Activated CD4-positive, alpha-beta T cell treated with anti-CD3 and anti-CD28 coated beads for 24 hours (primary cell): ENCODE measurements at regions not wholly inside any gene's neighbourhood (a gene's known extent, or its start where the extent isn't known, plus 50 kb on each side); places are given as distances from the start of the nearest gene placed in this dataset.
A peak's percentile ranks its signal among the peaks of the same experiment; 100 is the strongest.
"Not testable (repeated sequence)": the region's sequence is repeated elsewhere in the genome, so short reads cannot be mapped to it uniquely, and the experiment has no call there.

Experiments used
- DNase-seq, 2 donors: peaks; one replicate each; pipeline ENCODE4 v3.0.0-alpha.2; 2020; ENCODE audit warnings: low read depth in 2 of 2

DNA sequence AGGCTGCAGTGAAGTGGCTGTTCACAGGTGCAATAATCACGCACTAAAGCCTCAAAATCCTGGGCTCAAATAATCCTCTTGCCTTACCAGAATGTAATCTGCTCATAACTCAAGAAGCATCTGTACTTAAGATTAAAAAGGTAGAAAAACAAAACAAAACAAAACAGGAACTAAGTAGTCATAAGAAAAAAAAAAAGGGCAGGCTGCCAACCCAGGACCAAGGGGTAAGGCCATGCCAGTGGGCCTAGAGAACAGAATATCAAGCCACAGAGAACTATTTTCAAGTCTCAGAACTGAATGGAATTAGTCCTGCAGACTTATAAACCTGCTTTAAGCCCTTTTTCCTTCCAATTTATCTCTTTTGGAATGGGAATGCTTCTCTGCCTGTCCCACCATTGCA lies 64.8 kb upstream of the TBC1D3K start:
- DNase-seq, result no peak

DNA sequence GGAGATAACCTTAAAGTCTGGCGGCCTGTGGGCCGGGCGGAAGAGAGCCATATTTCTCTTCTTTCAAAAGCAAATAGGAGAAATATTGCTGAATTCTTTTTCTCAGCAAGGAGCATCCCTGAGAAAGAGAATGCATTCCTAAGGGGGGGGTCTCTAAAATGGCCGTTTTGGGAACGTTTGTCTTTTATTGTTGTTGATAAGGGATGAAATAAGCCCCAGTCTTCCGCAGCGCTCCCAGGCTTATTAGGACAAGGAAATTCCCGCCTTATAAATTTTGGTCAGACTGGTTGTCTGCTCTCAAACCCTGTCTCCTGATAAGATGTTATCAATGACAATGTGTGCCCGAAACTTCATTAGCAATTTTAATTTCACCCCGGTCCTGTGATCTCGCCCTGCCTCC lies 65.8 kb upstream of the TBC1D3K start:
- not testable (repeated sequence) for DNase-seq

DNA sequence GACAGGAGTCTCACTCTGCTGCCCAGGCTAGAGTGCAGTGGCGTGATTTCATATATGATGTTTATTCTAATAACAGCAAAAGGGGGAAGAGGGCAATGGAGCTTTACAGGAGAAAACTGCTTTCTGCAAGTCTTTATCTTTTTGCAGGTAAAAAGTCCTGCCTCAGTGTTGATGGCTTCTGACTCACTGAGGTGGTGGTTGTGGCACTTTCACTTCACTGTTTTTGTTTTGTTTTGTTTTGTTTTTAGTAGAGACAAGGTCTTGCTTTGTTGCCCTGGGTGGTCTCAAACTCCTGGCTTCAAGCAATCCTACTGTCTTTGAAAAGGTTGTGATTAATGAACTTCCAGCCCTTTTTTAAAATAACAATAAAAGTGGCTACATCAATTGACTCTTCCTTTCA lies 68.0 kb upstream of the TBC1D3K start:
- no peak for DNase-seq

DNA sequence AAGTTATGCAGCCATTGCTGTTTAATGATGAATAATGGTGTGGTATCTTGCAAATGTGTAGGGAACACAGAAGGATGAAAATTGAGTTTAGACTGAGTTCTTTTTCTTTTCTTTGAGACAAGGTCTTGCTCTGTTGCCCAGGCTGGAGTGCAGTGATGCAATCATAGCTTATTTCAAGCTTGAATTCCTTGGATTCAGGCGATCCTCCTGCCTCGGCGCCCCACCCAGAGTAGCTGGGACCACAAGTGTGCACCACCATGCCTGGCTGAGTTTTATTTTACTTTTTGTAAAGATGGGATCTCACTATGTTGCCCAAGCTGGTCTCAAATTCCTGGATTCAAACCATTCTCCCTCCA lies 74.6 kb upstream of the TBC1D3K start:
- DNase-seq, result no peak

DNA sequence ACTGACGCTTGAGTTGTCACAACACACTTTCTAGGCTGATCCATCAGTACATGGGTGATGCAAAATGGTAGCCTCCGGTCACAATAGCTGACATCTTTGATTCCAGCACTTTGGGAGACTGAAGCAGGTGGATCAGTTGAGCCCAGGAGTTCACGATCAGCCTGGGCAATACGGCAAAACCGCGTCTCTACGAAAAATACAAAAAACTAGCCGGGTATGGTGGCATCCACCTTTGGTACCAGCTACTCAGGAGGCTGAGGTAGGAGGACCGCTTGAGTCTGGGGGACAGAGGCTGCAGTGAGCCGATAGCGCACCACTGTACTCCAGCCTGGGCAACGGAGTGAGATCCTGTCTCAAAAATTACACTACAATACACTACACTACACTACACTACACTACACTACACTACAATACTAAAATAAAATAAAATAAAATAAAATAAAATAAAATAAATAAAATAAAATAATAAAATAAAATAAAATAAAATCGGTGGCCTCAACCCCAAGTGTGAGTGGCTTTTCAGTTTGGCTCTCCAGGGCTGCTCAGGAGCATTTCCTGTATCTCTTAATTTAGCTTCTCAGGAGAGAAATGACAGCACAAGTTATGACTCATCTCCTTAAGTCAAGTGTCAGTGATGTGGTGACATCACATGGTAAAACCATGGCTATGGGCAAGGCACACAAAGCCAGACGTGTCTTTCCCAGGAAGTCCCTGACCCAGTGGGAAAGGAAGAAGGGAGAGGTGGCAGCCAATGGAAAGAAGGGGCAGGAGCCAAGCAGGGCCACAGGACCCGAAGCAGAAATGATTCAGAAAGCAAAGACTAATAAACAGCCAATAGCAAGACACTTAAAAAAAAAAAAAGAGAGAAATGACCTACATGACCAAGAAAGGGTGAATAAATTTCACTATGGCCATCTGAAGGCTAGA lies 75.3 kb upstream of the TBC1D3K start:
- no peak for DNase-seq

DNA sequence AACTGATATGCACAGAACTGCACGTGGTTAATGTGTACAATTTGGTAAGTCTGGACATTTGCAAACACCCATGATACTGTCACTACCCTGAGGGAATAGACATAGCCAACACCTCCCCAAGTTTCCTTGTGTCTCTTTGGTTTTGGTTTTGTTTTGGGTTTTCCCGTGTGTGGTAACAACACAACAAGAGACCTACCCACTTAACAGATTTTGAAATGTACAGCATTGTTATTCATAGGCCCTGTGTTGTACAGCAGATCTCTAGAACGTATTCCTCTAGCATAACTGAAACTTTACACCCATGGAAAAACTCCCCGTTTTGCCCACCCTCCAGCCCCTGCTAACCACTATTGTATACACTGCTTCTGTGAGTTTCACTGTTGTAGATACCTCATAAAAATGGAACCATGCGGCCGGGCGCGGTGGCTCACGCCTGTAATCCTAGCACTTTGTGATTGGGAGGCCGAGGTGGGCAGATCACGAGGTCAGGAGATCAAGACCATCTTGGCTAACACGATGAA lies 76.3 kb upstream of the TBC1D3K start:
- DNase-seq, result no peak

DNA sequence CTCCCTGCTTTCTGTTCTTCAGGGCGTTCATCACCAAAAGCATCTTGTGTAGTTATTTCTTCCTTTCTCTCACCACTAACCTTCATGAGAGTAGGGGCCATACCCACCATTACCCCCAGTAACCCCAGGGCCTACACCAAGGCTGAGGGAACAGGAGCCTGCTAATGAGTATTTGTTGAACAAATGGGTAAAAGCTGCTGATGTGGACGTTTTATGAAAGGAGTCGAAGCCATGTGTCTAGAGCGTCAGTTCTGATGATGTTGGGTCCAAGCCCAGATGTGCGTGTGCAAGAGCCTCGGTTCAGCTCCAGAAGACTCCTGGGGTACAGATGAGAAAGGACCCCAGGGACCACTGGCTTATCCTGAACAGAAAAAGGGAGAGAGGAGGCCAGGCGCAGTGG lies 77.1 kb upstream of the TBC1D3K start:
- DNase-seq, result no peak

DNA sequence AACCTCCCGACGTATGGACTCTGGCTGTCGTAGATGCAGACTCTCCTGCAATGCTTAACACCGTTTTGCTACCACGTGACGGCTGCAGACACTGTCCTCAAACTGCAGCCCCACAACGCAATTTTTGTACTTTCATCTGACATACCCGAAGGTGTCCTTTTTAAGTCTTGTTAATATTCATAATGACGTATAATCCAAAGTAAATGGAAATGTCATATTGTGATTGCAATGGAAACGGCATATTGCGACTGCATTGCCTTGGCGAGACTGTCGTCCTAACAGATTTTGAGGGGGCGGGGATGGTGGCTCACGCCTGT lies 79.3 kb upstream of the TBC1D3K start:
- DNase-seq, result no peak

DNA sequence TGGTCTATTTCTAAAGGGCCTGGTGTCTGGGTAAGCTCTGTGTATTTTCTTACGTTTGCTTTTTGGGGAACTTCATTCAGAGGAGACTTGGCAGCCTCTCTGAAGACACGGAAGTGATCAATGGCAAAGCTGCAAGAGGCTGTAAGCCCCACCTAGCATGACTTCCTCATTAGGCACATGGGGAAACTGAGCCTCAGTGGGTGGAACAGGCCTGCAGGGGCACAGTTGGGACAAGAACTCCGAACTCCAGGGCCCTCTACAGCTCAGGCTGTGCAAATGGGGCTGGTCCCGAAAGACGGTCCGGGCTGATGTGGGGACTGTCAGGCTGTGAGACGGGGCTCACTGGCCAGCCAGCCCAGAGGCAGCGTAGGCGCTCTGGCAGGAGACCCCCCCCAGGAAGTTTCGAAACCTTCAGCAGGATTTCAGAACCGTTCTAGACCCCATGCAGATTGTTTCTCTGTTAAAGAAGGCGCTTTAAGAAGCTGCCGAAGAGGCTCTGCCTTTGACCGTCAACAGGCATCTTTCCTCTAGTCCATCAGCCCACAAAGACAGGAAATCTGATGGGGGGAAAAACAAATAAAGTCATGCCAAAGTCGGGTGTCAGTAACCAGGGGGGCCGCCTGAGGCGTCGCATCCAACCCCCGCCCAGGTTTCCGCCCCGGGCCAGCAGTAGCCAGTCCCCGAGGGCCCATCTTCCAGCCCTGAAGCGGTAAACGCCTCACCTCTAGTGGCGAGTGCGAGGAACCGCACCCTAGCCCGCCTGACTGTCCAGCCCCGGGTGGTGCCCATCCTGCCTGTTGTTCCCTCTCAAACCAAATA lies 79.8 kb upstream of the TBC1D3K start:
- peak; percentile 35 to 55 for DNase-seq

DNA sequence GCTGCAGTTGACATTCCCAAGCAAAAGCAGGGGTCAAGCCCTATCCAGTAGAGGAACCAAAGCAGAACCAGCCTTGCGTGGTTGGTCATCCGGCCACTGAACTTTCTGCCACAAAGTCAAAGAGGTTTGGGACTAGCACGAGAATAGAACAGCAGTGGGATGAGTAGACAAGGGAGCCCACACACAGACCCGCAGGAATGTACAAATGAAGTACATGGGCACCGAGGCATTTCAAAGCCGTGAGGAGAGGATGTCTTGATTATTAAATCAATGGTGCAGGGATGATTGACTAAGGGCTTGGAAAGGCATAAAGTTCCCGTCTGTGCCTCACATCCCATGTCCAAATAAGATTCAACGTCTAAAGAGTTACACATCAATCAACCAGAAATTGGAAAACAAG lies 81.8 kb upstream of the TBC1D3K start:
- no peak for DNase-seq

DNA sequence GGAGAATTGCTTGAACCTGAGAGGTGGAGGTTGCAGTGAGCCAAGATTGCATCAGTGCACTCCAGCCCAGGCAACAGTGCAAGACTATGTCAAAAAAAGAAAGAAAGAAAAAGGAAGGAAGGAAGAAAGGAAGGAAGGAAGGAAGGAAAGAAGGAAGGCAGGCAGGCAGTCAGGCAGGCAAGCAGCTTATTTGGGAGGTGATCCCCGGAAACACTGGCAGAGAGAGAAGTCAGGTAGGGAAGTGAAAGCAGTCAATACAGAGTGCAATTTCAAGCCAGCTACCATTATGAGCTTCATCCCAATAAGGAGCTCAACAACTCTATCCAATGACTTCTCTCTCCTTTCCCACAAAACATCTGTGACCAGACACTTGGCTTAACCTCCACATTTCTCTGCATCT lies 83.0 kb upstream of the TBC1D3K start:
- no peak for DNase-seq

DNA sequence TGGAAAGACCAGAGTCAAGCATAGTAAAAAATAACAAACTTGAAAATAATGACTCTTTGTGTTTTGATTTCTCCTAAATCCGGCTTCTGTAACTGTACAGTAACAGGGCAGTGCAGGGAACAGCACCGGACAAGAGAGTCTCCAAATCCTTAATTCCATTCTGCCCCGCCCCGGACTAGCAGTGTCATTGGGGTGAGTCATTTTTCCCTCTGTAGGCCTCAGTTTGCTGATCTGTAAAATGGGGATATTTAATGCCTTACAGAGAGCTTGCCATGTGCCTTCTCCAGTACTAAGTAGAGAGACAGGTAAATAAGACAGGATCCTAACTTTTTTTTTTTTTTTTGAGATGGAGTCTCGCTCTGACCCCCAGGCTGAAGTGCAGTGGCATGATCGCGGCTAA lies 83.6 kb upstream of the TBC1D3K start:
- no peak for DNase-seq

DNA sequence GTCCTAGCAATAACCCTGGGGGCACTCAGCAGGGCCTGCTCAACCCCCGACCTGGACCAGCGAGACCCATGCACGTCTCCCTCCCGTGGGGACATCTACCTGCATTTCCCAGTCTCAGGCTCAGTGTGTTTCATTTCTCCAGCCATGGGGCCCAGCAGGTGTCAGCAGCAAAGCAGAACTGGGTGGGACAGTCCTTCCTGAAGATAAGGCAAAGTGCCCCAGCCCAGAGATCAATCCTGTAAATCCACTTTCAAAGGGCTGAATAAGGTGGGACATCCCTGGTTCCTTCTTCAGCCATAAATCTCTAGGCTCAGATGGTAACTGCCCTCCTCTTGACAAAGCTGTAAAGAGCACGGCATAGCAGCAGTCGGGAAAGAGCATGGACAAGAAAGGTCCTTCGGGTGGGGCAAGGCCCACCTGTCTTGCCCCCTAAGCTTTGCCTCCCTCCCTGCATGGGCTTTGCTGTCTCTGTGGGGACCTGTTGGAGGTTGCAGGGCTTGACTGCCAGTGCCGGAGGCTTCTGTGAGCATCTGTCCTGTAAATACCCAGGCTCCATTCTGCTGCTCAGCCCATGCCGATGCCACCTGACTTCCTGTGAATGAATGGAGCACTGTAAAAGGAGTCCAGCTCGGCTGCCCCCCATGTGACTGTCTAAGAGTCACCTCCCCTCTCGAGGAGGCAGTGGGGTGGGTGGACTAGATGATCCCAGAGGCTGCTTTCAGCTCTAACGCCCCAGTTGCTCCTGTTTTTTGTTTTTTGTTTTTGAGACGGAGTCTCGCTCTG lies 84.8 kb upstream of the TBC1D3K start:
- DNase-seq, result no peak

DNA sequence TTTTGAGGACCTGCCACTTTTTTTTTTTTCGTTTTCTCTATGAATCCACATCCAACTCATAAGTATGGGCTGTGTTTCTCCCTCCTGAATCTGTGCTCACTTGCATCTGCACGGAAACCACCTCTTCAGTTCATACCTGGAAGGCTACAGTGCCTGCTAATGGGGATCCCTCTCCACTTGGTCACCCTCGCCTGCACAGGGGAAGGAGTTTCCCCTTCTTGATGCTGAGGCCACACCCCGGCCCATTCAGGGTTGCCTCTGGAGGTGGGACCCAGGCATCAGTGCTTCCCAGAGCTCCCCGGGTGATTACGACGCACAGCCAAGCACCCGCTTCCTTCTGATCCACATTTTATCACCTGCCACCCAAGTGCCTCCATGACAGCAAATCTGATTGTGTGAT lies 85.9 kb upstream of the TBC1D3K start:
- no peak for DNase-seq

DNA sequence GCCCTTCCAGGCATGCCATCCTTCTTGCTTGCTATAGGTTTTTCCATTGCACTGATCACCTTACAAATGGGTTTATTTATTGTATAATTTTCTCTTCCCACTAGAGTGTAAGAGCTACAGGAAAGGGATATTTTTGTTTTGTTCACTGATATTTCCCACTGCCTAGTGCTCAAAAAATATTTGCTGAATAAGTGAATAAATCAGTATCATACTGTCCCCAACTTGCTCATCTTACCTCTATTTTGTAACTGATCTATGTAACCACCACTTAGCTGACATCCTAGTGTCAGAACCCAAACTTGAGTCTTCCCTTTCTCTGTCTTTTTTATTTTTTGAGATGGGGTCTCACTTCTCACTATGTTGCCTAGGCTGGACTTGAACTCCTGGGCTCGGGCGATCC lies 87.6 kb upstream of the TBC1D3K start:
- no peak for DNase-seq

DNA sequence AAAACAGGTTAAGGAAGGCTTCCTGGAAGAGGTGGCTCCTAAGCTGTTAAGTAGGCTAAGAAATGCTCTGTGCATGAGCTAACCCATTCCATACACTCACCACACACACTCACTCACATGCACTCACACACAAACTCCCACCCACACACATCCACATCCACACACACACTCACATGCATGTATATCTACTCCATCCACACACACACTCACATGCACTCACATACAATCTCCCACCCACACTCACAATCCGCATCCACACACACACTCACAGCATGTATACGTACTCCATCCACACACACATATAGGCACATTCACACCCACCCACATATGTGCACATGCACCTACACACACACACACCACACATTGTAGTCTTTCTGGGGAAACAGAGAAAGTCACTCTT lies 89.3 kb upstream of the HNF1B start:
- DNase-seq, result no peak

DNA sequence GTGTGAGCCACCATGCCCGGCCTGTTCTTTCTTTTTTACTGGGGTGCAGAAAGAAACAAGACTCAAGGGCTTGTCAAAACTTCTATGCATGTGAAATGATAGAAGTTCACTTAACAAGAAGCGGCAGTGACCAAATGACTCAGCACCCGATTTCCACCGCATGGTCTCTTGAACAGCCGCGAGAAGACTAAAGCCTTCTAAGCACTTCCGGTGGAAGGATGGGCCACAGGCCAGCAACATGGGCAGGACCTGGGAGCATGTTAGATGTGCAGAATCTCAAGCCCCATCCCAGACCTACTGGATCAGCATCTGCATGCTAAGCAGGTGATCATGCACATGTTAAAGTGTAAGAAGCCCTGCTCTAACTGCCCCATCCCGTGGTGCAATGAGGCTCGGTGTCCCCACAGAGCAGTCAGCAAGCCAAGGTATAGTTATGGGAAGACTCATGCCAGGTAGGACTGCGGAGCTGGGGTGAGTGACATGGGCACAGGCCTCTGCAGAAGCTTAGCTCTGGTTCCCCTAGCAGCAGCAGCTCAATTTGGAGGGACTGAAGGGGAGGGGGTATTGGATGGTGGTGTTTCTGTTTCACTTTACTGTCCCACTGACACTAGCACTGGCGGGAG lies 88.5 kb upstream of the HNF1B start:
- DNase-seq, result no peak

DNA sequence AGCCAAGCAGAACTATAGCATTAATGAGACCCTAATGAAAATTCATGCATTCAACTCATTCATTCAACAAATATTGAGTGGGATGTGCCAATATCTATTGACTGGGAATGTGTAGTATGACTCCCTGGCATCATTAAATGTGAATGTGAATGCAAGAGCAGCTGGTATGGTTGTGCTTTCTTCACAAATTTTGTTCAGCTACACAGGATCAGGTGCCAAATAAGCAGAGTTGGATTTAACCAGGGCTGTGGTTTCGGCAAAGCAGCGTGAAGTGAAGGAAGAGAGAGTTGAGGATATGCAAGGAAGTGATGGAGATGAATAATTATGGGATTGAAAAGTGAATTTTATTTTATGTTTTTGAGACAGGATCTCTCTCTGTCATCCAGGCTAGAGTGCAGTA lies 87.1 kb upstream of the HNF1B start:
- no peak for DNase-seq

DNA sequence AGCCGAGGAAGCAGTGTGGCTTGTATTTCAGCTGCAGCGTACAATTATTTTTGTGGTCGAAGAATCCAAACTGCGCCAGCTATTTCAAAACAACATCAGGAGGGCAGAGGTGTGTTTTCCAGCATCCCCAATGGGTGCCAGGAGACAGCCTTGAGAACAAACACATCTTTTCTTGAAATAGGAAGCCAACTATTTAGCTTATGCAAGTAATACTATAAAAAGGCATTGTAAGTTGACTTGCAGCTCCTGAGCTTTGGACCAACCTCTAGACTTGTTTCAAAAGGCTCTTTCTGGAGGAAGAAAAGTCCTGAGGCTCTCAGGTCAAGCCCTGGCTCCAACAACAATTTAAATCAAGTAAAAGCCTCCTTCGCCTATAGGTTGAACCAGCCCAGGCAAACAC lies 86.6 kb upstream of the HNF1B start:
- no peak for DNase-seq

DNA sequence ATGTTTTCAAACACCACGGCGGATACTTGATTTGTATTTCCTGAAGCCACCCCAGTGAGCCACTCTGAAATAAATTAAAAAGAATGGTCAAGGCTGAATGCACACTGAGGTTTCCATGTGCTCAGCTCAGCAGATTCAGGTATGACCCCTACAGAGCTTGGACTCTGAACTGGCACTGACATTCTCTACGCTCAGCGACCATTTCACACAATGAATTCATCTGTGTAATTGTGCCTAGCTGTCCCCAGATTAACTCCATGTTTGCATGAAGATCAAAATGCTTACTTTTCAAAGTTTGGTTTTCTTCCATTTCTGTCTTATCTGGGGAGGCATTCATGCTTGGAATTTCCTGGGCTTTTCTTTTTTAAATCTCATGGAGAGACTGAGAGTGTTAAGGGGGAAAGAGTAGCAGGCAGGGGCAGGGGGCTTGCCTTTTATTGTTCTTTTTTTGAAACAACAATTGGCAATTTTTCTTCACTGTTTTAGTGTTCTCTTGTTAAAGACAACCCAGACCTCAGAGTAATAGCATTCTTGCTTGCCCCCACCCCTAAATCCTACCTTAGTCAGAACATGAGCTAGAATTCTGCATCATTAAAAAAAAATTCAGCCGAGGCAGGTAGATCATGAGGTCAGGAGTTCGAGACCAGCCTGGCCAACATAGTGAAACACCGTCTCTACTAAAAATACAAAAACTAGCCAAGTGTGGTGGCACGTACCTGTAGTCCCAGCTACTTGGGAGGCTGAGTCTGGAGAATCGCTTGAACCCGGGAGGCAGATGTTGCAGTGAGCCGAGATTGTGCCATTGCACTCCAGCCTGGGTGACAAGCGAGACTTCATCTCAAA lies 85.5 kb upstream of the HNF1B start:
- no peak for DNase-seq

DNA sequence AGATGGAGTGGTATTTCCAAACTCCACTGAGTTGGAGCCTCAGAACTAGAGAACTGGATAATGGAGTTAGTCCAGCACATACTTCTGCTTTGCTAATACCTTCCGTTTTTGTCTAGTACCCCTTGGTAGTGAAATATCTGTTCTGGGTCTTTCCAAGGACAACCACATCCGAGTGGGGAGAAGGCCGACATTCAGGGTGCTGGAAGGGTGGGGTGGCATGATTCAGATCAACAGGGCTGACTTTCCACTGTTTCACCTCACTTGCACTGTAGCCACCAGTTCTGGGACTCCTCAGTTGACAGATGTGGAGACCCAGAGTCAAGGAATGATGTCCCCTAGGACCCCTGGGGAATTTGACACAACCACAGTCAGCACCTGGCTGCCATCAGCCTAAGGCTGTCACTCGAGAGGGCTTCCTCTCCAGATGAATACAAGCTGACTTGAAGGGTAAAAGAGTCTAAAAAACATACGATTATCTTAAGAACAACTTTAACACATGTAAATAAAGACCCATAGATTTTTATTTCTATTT lies 84.8 kb upstream of the HNF1B start:
- DNase-seq, result no peak
